ACC112 (cell line): ENCODE measurements at regions not wholly inside any gene's neighbourhood (a gene's known extent, or its start where the extent isn't known, plus 50 kb on each side); places are given as distances from the start of the nearest gene placed in this dataset.
A peak's percentile ranks its signal among the peaks of the same experiment; 100 is the strongest.
"Not testable (repeated sequence)": the region's sequence is repeated elsewhere in the genome, so short reads cannot be mapped to it uniquely, and the experiment has no call there.

Source experiments
- H2AFZ ChIP-seq: fragments of 200-600 bp; sonication (generic); one replicate; pipeline ENCODE4 v1.6.0; 2017; ENCODE audit warnings: antibody characterized with exemption, low read length; ENCODE audit not compliant: unreplicated experiment
- H3K27ac ChIP-seq: fragments of 200-600 bp; sonication (generic); 2 replicates; pipeline ENCODE4 v1.5.1; 2014; ENCODE audit warnings: low read depth, mild to moderate bottlenecking, antibody characterized with exemption, low read length, moderate library complexity
- H3K27me3 ChIP-seq: fragments of 200-600 bp; sonication (generic); 2 replicates; pipeline ENCODE4 v1.6.1; 2014; ENCODE audit warnings: mild to moderate bottlenecking, antibody characterized with exemption, low read length, moderate library complexity, mixed read lengths; ENCODE audit not compliant: insufficient read depth
- H3K36me3 ChIP-seq: fragments of 200-600 bp; sonication (generic); 2 replicates; pipeline ENCODE4 v1.6.1; 2016; ENCODE audit warnings: mild to moderate bottlenecking, antibody characterized with exemption, low read length, moderate library complexity, mixed read lengths; ENCODE audit not compliant: insufficient read depth
- H3K4me1 ChIP-seq: fragments of 200-600 bp; sonication (generic); one replicate; pipeline ENCODE4 v1.6.1; 2016; ENCODE audit warnings: low read length, mixed read lengths; ENCODE audit not compliant: insufficient read depth, unreplicated experiment, control insufficient read depth
- H3K4me3 ChIP-seq: fragments of 200-600 bp; sonication (generic); 2 replicates; pipeline ENCODE4 v1.5.1; 2014; ENCODE audit warnings: mild to moderate bottlenecking, low read depth, low read length
- H3K79me2 ChIP-seq: fragments of 200-600 bp; sonication (generic); one replicate; pipeline ENCODE4 v1.6.0; 2016; ENCODE audit warnings: low read length; ENCODE audit not compliant: control insufficient read depth, unreplicated experiment, insufficient read depth

DNA sequence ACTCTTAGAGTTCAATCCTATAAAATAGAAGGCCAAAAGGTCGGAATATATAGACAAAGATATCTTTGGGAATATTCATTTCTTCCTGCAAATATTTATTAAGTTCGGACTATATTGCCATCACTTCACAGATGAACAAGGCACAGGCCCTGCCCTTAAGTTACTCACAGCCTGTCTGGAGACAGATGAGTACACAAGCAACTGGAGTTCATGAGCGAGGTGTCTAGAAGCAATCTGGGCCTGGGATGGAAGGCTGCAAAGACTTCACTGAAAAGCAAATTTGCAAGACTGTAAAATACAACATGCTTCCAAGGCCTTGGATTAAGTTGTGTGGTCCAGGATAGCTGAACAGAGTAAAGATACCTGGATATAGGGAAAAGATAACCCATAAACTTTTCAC is 56.7 kb upstream of the CEP85L start:
- Histone ChIP-seq H3K4me3 (peak overlapping the region; percentile 72), H3K4me1 (peaks cover 43% of the 10 kb centered on the region), H2AFZ (no peak overlapping the region), H3K27ac (peak overlapping the region; percentile 94), H3K79me2 (no peaks in the 10 kb centered on the region), H3K36me3 (no peaks in the 10 kb centered on the region), H3K27me3 (no peaks in the 10 kb centered on the region)

DNA sequence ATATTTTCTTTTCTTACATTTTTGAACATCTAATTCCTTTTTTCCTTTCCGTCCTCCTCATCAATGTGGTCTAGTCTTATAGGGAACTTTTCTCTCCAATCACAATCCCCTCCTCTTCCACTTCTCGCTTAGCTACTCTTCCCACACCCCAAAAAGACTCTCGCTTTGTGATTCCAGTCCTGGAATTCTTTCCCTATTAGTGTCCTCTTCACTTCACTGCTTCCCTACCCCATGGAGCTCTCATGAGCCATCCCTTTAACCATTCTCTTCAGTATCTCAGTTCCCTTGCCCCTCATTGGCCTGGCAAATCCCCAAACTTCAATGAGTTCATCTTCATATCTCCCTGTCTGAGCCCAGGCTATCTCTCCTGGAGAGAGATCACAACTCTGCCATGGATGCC is 55.3 kb upstream of the CEP85L start:
- H3K4me3 ChIP-seq = peak overlapping the region; percentile 64
- peaks cover 43% of the 10 kb centered on the region for H3K4me1 ChIP-seq
- H2AFZ ChIP-seq = peak overlapping the region; percentile 46
- no peaks in the 10 kb centered on the region for H3K79me2 ChIP-seq
- H3K27me3 ChIP-seq = no peaks in the 10 kb centered on the region
- H3K27ac ChIP-seq = peak overlapping the region; percentile 57
- no peaks in the 10 kb centered on the region for H3K36me3 ChIP-seq

DNA sequence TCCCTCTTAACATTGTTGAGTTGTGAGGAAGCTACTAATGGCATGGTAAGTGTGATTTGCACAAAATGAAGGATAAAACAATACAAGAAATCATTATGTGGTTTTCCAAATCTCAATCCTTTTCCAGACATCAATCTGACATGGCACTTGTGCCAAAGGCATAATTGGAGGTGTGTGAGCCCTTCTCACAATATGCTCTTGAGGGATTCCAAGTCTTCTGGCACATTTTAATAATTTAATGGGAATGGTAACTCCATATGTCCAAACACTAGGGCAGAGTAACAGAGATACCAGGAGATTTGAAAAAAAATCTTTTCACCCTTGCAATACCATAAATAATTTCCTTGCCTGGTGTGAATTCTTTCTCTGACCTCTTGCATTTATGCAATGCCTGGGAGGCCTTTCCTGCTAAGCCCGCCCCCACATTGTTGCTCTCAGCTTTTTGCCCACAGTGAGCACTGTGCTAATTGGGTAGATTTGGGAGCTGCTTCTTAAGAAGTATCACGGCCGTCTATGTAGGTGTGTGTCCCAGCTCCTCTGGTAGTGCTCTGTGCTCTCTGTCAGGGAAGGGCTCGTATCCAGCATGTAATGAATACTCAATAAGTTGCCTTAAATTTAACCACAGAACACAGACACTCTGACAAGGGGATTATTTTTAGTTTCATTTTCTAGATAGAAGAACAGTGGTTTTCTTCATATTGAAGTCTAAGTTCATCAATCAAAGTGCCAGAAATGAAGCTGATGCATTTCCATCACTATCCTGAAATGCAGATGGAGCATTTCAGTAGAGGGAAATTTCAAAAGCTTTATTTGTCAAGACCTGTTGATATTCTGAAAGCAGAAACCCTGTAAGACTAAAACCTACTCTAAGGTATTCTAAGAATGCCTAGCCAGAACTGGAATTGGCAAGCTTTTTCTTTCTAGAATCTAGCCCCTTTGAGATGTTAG is 54.4 kb upstream of the CEP85L start:
- peak overlapping the region; percentile 57 for H3K27ac ChIP-seq
- H3K27me3 ChIP-seq = no peaks in the 10 kb centered on the region
- peak overlapping the region; percentile 64 for H3K4me3 ChIP-seq
- H2AFZ ChIP-seq = peak overlapping the region; percentile 46
- H3K79me2 ChIP-seq = no peaks in the 10 kb centered on the region
- H3K36me3 ChIP-seq = no peaks in the 10 kb centered on the region
- H3K4me1 ChIP-seq = peaks cover 43% of the 10 kb centered on the region

DNA sequence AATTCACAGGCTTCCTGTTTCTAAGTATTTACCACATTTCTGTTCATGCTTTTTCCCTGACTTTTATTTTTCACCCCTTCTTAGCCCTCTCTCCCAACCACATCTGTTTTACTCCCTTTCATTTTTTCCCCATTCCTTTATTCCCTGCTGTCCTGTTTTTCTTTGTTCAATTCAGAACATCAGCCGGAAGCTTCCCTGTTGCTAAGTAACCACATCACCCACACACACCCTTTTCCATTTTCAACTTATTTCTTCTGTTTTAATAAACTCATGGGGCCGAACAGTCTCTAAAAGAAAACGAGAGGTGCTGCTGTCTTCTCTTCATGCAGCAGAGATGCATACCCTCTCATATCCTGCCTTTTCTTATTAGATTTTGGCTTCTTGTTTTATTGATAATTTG is 53.5 kb upstream of the CEP85L start:
- Histone ChIP-seq H3K36me3 (no peaks in the 10 kb centered on the region), H3K79me2 (no peaks in the 10 kb centered on the region), H3K4me3 (no peak overlapping the region), H2AFZ (no peak overlapping the region), H3K27ac (0 out of 2 replicates have a peak overlapping the region, but pooled peaks have one; percentile 38), H3K27me3 (no peaks in the 10 kb centered on the region), H3K4me1 (peaks cover 36% of the 10 kb centered on the region)

DNA sequence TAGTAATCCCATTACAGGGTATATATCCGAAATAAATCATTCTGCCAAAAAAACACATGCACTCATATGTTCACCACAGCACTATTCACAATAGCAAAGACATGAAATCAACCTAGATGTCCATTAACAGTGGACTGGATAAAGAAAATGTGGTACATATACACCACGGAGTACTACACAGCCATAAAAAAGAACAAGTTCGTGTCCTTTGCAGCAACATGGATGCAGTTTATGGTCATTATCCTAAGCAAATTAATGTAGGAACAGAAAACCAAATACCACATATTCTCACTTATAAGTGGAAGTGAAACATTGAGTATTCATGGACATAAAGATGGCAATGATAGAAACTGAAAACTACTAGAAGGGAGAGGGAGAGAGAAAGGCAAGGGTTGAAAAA is 49.9 kb upstream of the CEP85L start:
- not testable (repeated sequence) for H2AFZ ChIP-seq, H3K4me3 ChIP-seq, H3K27ac ChIP-seq, H3K27me3 ChIP-seq, H3K36me3 ChIP-seq, H3K79me2 ChIP-seq
- peaks cover 12% of the 10 kb centered on the region for H3K4me1 ChIP-seq
